ENCODE measurements at regions not wholly inside any gene's neighbourhood (a gene's known extent, or its start where the extent isn't known, plus 50 kb on each side); places are given as distances from the start of the nearest gene placed in this dataset.

GRCh38 chr6:167453082-167453446 is 128.2 kb downstream of the TTLL2 start:
- no peak for TF ChIP-seq CTCF (IDR thresholded peaks at IDR 0.05; ENCODE audit: extremely low read depth, missing control alignments)
- DNase-seq (ENCODE audit: low spot score) = no peak

- TF ChIP-seq CTCF (IDR thresholded peaks at IDR 0.05; ENCODE audit: extremely low read depth, missing control alignments) = no peak
- DNase-seq (ENCODE audit: low spot score) = no peak
These were observed 129.1 kb downstream of the TTLL2 start for GRCh38 chr6:167454003-167454402.

GRCh38 chr6:167455371-167455770 is 130.5 kb downstream of the TTLL2 start:
- DNase-seq (ENCODE audit: low spot score) = no peak
- no peak for TF ChIP-seq CTCF (IDR thresholded peaks at IDR 0.05; ENCODE audit: extremely low read depth, missing control alignments)

GRCh38 chr6:167462514-167463312 is 137.8 kb downstream of the TTLL2 start:
- DNase-seq (ENCODE audit: low spot score) = no peak
- TF ChIP-seq CTCF (IDR thresholded peaks at IDR 0.05; ENCODE audit: extremely low read depth, missing control alignments) = no peak

GRCh38 chr6:167464177-167464576 is 139.3 kb downstream of the TTLL2 start:
- no peak for DNase-seq (ENCODE audit: low spot score)
- no peak for TF ChIP-seq CTCF (IDR thresholded peaks at IDR 0.05; ENCODE audit: extremely low read depth, missing control alignments)

GRCh38 chr6:167465482-167465881 is 140.6 kb downstream of the TTLL2 start:
- DNase-seq (ENCODE audit: low spot score) = no peak
- no peak for TF ChIP-seq CTCF (IDR thresholded peaks at IDR 0.05; ENCODE audit: extremely low read depth, missing control alignments)

- DNase-seq (ENCODE audit: low spot score) = no peak
- no peak for TF ChIP-seq CTCF (IDR thresholded peaks at IDR 0.05; ENCODE audit: extremely low read depth, missing control alignments)
These were observed 142.4 kb downstream of the TTLL2 start for GRCh38 chr6:167467282-167467681.
